Endothelial cell (in vitro differentiated cells): ENCODE measurements at regions not wholly inside any gene's neighbourhood (a gene's known extent, or its start where the extent isn't known, plus 50 kb on each side); places are given as distances from the start of the nearest gene placed in this dataset.

Experiments
- DNase-seq: peaks from one replicate; pipeline ENCODE4 v3.0.0; 2021; ENCODE audit warnings: low spot score
- H3K27ac Mint-ChIP-seq: one replicate; pipeline ENCODE4 v1.8.0; 2021; ENCODE audit warnings: mixed read lengths, inconsistent platforms; ENCODE audit not compliant: unreplicated experiment
- H3K27me3 Mint-ChIP-seq: one replicate; pipeline ENCODE4 v1.8.0; 2021; ENCODE audit warnings: mild to moderate bottlenecking, moderate library complexity, mixed read lengths, inconsistent platforms; ENCODE audit not compliant: unreplicated experiment
- H3K36me3 Mint-ChIP-seq: one replicate; pipeline ENCODE4 v1.8.0; 2021; ENCODE audit warnings: mild to moderate bottlenecking, low read depth, mixed read lengths, inconsistent platforms; ENCODE audit not compliant: unreplicated experiment
- H3K4me1 Mint-ChIP-seq: one replicate; pipeline ENCODE4 v1.8.0; 2021; ENCODE audit warnings: mild to moderate bottlenecking, mixed read lengths, inconsistent platforms; ENCODE audit not compliant: unreplicated experiment
- H3K4me3 Mint-ChIP-seq: one replicate; pipeline ENCODE4 v1.8.0; 2021; ENCODE audit warnings: mild to moderate bottlenecking, mixed read lengths, inconsistent platforms; ENCODE audit not compliant: unreplicated experiment
- H3K9me3 Mint-ChIP-seq: one replicate; pipeline ENCODE4 v1.8.0; 2021; ENCODE audit warnings: mixed read lengths, inconsistent platforms; ENCODE audit not compliant: unreplicated experiment
- CTCF ChIP-seq: fragments of 200-600 bp; sonication (generic); IDR thresholded peaks from one replicate; pipeline ENCODE4 v1.5.0; 2021; ENCODE audit warnings: antibody characterized with exemption; ENCODE audit not compliant: unreplicated experiment

- Mint-ChIP-seq H3K4me3 (no peak overlapping the region), H3K9me3 (no peaks in the 10 kb centered on the region), H3K27ac (no peak overlapping the region), H3K4me1 (peaks cover 10% of the 10 kb centered on the region), H3K27me3 (no peaks in the 10 kb centered on the region), H3K36me3 (no peaks in the 10 kb centered on the region)
- no peak for DNase-seq
- no peak for TF ChIP-seq CTCF
Measured at GRCh38 chr7:33764752-33765451, 140.4 kb upstream of the BMPER start.

- H3K27me3 Mint-ChIP-seq: no peaks in the 10 kb centered on the region
- H3K9me3 Mint-ChIP-seq: no peaks in the 10 kb centered on the region
- peaks cover 4% of the 10 kb centered on the region for H3K4me1 Mint-ChIP-seq
Measured at GRCh38 chr7:33766405-33766804, 138.9 kb upstream of the BMPER start.

DNA sequence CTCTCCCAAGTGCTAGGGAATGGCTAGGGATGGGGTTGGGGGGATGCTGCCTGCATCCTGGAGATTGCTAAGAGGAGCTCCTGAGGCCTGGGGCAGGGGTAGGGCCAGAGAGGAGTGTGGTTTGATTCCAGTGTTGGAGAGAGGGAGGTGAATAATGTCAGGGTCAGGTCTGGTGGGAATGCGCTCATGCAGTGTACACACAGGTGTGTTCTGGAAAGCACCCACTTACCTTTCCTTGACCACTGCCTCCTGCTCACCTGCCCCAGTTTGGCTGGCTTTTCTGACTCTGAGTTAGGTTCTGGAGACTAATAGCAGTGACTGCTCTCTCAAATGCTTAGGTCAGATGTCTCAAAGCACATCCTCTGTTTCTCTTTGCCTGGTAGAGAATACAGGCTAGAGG, 135.4 kb upstream of the BMPER start:
- no peak for DNase-seq
- no peaks in the 10 kb centered on the region for H3K27me3 Mint-ChIP-seq
- no peak for TF ChIP-seq CTCF
- H3K9me3 Mint-ChIP-seq: no peaks in the 10 kb centered on the region
- no peak overlapping the region for H3K4me3 Mint-ChIP-seq
- no peak overlapping the region for H3K27ac Mint-ChIP-seq
- H3K36me3 Mint-ChIP-seq: no peaks in the 10 kb centered on the region
- peaks cover 3% of the 10 kb centered on the region for H3K4me1 Mint-ChIP-seq

More at GRCh38 chr7:33766405-33766804, 138.9 kb upstream of the BMPER start:
- Mint-ChIP-seq H3K4me3 (no peak overlapping the region), H3K27ac (no peak overlapping the region), H3K36me3 (no peaks in the 10 kb centered on the region)
- DNase-seq: no peak
- no peak for TF ChIP-seq CTCF

DNA sequence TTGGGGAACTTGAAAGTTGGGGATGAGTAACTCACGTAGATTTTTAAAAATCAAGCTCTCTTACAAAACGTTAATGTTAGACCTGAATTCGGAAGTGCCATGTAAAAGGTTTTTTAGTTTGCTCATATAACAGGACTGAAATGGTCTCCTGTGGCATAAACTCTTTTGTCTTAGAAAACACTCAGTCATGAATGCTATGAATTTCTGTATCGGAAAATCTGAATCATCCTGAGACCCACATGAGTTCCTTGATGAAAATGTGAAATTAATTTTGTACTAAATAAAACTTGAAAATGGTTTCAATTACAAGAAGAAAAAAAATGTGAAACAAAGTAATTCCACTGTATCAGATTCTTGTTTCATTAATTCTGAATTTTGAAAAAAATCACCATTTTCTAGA, 134.8 kb upstream of the BMPER start:
- H3K4me3 Mint-ChIP-seq: no peak overlapping the region
- no peaks in the 10 kb centered on the region for H3K36me3 Mint-ChIP-seq
- no peak overlapping the region for H3K27ac Mint-ChIP-seq
- H3K4me1 Mint-ChIP-seq: peaks cover under 1% of the 10 kb centered on the region
- TF ChIP-seq CTCF: no peak
- H3K9me3 Mint-ChIP-seq: no peaks in the 10 kb centered on the region
- H3K27me3 Mint-ChIP-seq: no peaks in the 10 kb centered on the region
- no peak for DNase-seq

DNA sequence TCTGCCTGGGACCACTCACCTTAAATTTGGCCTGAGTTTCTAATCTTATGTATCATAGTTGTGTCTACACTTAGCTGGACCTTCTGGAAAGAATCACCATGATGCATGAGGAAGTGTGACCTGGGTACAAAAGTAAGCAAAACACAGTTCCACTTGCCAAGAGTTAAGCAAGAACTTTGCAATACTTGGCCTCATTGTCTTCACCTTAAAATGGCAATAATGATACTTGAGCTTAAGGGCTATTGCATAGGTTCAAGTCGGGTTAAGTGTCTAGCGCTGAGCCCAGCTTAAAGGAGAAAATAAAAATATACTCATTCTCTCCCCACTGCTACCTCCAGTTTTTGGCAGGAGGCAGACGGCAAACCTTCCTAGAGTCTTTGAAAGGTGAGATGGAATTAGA, 133.9 kb upstream of the BMPER start:
- no peaks in the 10 kb centered on the region for H3K36me3 Mint-ChIP-seq
- H3K9me3 Mint-ChIP-seq: no peaks in the 10 kb centered on the region
- H3K27ac Mint-ChIP-seq: no peak overlapping the region
- no peak for DNase-seq
- H3K4me3 Mint-ChIP-seq: no peak overlapping the region
- no peaks in the 10 kb centered on the region for H3K4me1 Mint-ChIP-seq
- TF ChIP-seq CTCF: no peak
- no peaks in the 10 kb centered on the region for H3K27me3 Mint-ChIP-seq
